ENCODE measurements at regions not wholly inside any gene's neighbourhood (a gene's known extent, or its start where the extent isn't known, plus 50 kb on each side); places are given as distances from the start of the nearest gene placed in this dataset.
"Not testable (repeated sequence)": the region's sequence is repeated elsewhere in the genome, so short reads cannot be mapped to it uniquely, and the experiment has no call there.

DNA sequence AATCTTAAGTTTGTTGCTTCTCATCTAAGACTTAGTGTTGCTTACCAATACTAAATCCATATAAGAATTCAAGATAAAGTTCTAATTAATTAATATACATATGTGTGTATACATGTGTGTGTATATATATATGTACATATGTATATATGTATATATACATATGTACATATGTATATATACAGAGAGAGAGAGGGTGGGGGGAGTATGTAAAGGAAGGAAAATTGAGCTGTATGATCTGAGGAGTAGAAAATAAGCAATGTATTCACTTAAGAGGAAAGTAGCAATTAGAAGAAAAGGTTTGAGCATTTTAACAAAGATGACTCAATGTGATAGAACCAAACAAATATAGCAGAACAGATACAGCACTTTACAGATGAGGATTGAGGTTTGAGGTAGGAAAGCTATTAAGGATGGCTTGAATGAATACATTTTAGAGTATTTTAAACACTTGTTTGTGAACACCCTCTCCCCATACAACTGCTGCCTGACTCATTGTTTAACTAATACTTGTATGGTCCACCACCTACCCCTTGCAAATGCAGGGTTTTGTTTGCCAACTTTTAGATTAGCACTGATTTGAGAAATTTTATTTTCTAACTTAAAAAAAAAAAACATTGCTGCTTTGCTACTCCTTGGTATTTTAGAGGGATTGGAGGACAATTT is 681.1 kb upstream of the CADM2 start:
- DNase-seq, result no peak

- no peak for DNase-seq
These were observed 666.7 kb upstream of the CADM2 start for GRCh38 chr3:84292128-84292527.

DNA sequence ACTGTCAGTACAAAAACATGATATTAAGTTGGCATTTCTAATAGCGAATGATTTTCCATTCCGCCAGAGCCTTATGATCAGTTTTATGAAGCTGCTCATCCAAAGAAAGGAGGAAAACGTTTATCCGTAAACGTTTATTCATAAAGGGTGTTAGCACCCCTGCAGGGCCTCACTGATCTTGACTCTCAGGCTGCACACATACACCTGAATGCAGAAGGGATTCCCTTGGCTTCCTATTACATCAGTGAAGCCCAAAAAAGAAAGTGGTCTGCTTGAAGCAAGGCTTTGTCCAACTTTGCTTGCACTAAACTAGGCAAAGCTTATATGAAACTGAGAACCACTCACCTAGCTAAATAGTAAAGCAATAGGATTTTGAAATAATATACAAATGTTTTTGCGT is 659.5 kb upstream of the CADM2 start:
- no peak for DNase-seq

- DNase-seq, result no peak
These were observed 654.6 kb upstream of the CADM2 start for GRCh38 chr3:84304214-84304613.

GRCh38 chr3:84307339-84307738 is 651.5 kb upstream of the CADM2 start:
- no peak for DNase-seq

- no peak for DNase-seq
These were observed 650.4 kb upstream of the CADM2 start for GRCh38 chr3:84308379-84308778.

DNA sequence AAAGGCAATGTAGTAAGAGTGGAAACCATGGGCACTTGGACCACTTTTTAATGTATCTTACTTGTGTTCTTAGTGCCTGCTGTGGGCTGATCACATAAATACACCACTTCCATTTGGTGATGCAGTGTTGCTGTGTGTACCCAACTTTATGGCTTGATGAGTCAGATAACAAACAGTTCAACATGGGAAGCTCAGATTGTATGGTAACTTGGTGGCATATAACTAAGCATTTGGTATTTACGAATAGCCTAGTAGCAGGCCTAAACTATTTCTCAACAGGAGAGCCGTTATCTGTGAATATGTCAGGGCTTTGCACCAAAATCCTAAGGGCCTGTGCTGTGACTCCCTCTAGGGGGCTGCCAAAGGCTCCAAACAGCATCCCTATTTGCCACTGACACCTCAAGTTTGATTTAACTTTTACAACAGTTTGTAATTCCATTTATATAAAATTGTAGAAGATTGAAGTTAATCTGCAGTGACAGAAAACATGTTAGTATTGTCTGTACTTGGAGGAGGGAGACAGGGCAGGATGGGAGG is 640.4 kb upstream of the CADM2 start:
- no peak for DNase-seq

- DNase-seq, result not testable (repeated sequence)
These were observed 593.1 kb upstream of the CADM2 start for GRCh38 chr3:84365563-84366278.
